Liver (tissue), 7 donors: ENCODE measurements at regions not wholly inside any gene's neighbourhood (a gene's known extent, or its start where the extent isn't known, plus 50 kb on each side); places are given as distances from the start of the nearest gene placed in this dataset.

ENCODE experiments used
- DNase-seq: peaks from one replicate; pipeline ENCODE4 v3.0.0-alpha.2; 2017; ENCODE audit warnings: low spot score
- H3K27ac ChIP-seq, 2 donors: one replicate each; pipeline ENCODE4 v1.7.0; 2013; ENCODE audit warnings: inconsistent platforms in 2 of 2, low read length in 2 of 2, control low read depth in 1 of 2, low read depth in 1 of 2, mild to moderate bottlenecking in 1 of 2
- H3K27me3 ChIP-seq, 4 donors: one replicate each; pipeline versions ENCODE4 v1.6.1 to v1.7.0; 2013; ENCODE audit warnings: low read length in 3 of 4, inconsistent platforms in 1 of 4, mild to moderate bottlenecking in 1 of 4, moderate library complexity in 1 of 4; ENCODE audit not compliant: control insufficient read depth in 4 of 4, insufficient read depth in 4 of 4
- H3K36me3 ChIP-seq, 4 donors: one replicate each; pipeline versions ENCODE4 v1.6.1 to v1.7.0; 2013; ENCODE audit warnings: low read length in 3 of 4, mild to moderate bottlenecking in 3 of 4, low read depth in 1 of 4, moderate library complexity in 1 of 4; ENCODE audit not compliant: control insufficient read depth in 4 of 4, insufficient read depth in 3 of 4
- H3K4me1 ChIP-seq, 4 donors: one replicate each; pipeline versions ENCODE4 v1.6.1 to v1.7.0; 2013; ENCODE audit warnings: low read length in 3 of 4, mild to moderate bottlenecking in 3 of 4, moderate library complexity in 1 of 4; ENCODE audit not compliant: control insufficient read depth in 4 of 4, insufficient read depth in 4 of 4
- H3K4me3 ChIP-seq, 3 donors: one replicate each; pipeline versions ENCODE4 v1.6.1 to v1.7.0; 2013; ENCODE audit warnings: low read length in 3 of 3, control low read depth in 1 of 3, low read depth in 1 of 3, mild to moderate bottlenecking in 1 of 3
- H3K9ac ChIP-seq, 2 donors: one replicate each; pipeline ENCODE4 v1.7.0; 2013; ENCODE audit warnings: low read length in 2 of 2, mild to moderate bottlenecking in 2 of 2, moderate library complexity in 2 of 2, control low read depth in 1 of 2, low read depth in 1 of 2
- H3K9me3 ChIP-seq, 4 donors: one replicate each; pipeline versions ENCODE4 v1.6.1 to v1.7.0; 2013; ENCODE audit warnings: low read length in 3 of 4; ENCODE audit not compliant: control insufficient read depth in 4 of 4
- EGR1 ChIP-seq, 2 donors: IDR thresholded peaks; 2 replicates each; pipeline ENCODE4 v1.6.1; 2016 to 2018; ENCODE audit warnings: antibody characterized with exemption in 2 of 2, low read depth in 2 of 2
- FOXA1 ChIP-seq: IDR thresholded peaks from 2 replicates; pipeline ENCODE4 v1.6.1; 2016; ENCODE audit warnings: antibody characterized with exemption
- FOXA2 ChIP-seq: IDR thresholded peaks from 2 replicates; pipeline ENCODE4 v1.6.1; 2016; ENCODE audit warnings: antibody characterized with exemption
- GABPA ChIP-seq, 2 donors: IDR thresholded peaks in 1 of 2; conservative IDR thresholded peaks in 1 of 2; 2 replicates each; pipeline ENCODE4 v1.6.1; 2016; ENCODE audit warnings: antibody characterized with exemption in 2 of 2, mild to moderate bottlenecking in 1 of 2, moderate library complexity in 1 of 2
- HNF4A ChIP-seq, 2 donors: conservative IDR thresholded peaks; 2 replicates each; pipeline ENCODE4 v1.6.1; 2016; ENCODE audit warnings: antibody characterized with exemption in 2 of 2, mild to moderate bottlenecking in 2 of 2
- RAD21 ChIP-seq, 2 donors: IDR thresholded peaks; 2 replicates each; pipeline ENCODE4 v1.6.1; 2016; ENCODE audit warnings: antibody characterized with exemption in 2 of 2, mild to moderate bottlenecking in 2 of 2
- RXRA ChIP-seq, 2 donors: IDR thresholded peaks; 2 replicates each; pipeline ENCODE4 v1.6.1; 2017 to 2018; ENCODE audit warnings: antibody characterized with exemption in 2 of 2, mild to moderate bottlenecking in 1 of 2
- SP1 ChIP-seq: IDR thresholded peaks from 2 replicates; pipeline ENCODE4 v1.6.1; 2018; ENCODE audit warnings: antibody characterized with exemption, mild to moderate bottlenecking
- YY1 ChIP-seq: IDR thresholded peaks from 2 replicates; pipeline ENCODE4 v1.6.1; 2016; ENCODE audit warnings: antibody characterized with exemption, mild to moderate bottlenecking
- WGBS: extraction: QIAGEN DNeasy Blood & Tissue Kit; methylation state at CpG from one replicate; pipeline ENCODE4 v1.1.7; 2013; 5-methylcytosine and 5-hydroxymethylcytosine counted together
- TF ChIP-seq, protein P1 (sequence below): IDR thresholded peaks from 2 replicates; pipeline ENCODE4 v1.6.1; 2016; ENCODE audit warnings: antibody characterized with exemption, mild to moderate bottlenecking
- TF ChIP-seq, protein P2 (sequence below): IDR thresholded peaks from 2 replicates; pipeline ENCODE4 v1.6.1; 2016; ENCODE audit warnings: antibody characterized with exemption
- donor health status: healthy.
- donor health status: healthy.
- donor health status: healthy.
- donor health status: healthy.

DNA sequence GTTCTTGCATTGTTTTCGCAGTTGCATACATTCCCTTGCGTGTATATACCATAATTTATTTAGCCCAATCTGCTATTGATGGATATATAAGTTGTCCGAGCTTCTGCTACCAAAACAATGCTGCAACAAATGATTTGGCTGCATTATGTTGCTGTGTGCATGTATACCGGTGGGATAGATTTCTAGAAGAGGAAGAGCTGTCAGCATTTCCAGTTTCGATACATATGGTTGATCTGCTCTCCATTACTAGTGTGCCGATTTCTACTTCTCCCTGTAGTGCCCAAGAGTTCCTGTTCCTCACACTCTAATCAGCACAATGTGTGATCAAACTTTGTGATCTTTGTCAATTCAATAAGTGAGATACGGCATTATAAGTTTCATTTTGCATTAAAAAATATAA is 92.8 kb upstream of the NMNAT3 start:
- Histone ChIP-seq H3K36me3 (no peaks in the 10 kb centered on the region), H3K4me1 (no peaks in the 10 kb centered on the region), H3K27me3 (no peaks in the 10 kb centered on the region), H3K9me3 (no peaks in the 10 kb centered on the region), H3K27ac (no peak overlapping the region), H3K9ac (no peak overlapping the region), H3K4me3 (no peak overlapping the region)
- DNase-seq = no peak
- no peak for TF ChIP-seq FOXA2
- TF ChIP-seq, protein P1, sequence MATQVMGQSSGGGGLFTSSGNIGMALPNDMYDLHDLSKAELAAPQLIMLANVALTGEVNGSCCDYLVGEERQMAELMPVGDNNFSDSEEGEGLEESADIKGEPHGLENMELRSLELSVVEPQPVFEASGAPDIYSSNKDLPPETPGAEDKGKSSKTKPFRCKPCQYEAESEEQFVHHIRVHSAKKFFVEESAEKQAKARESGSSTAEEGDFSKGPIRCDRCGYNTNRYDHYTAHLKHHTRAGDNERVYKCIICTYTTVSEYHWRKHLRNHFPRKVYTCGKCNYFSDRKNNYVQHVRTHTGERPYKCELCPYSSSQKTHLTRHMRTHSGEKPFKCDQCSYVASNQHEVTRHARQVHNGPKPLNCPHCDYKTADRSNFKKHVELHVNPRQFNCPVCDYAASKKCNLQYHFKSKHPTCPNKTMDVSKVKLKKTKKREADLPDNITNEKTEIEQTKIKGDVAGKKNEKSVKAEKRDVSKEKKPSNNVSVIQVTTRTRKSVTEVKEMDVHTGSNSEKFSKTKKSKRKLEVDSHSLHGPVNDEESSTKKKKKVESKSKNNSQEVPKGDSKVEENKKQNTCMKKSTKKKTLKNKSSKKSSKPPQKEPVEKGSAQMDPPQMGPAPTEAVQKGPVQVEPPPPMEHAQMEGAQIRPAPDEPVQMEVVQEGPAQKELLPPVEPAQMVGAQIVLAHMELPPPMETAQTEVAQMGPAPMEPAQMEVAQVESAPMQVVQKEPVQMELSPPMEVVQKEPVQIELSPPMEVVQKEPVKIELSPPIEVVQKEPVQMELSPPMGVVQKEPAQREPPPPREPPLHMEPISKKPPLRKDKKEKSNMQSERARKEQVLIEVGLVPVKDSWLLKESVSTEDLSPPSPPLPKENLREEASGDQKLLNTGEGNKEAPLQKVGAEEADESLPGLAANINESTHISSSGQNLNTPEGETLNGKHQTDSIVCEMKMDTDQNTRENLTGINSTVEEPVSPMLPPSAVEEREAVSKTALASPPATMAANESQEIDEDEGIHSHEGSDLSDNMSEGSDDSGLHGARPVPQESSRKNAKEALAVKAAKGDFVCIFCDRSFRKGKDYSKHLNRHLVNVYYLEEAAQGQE = no peak
- WGBS = 66% methylated on average over 7 of the region's 7 CpGs

DNA sequence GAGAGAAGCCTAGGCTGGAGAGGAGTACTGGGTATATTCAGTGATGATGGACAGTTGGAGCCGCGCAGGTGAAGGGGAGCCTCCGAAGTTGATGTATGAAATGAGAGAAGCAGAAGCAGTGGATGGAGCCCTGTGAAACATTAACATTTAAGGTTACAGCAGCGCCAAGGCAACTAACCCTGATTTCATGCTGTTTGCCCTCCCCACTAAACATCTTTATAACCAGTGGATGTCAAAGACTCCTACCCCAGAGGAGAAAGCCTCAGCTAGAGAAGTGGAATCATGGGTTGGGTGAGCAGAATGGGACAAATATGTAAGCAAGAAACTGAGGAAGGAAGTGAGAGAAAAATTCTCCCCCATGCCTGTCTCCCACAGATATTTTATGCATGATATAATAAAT is 92.0 kb upstream of the NMNAT3 start:
- no peaks in the 10 kb centered on the region for H3K4me1 ChIP-seq
- no peak overlapping the region for H3K27ac ChIP-seq
- no peak for TF ChIP-seq RAD21 (IDR thresholded peaks at IDR 0.05)
- no peak for TF ChIP-seq RXRA (IDR thresholded peaks at IDR 0.05)
- TF ChIP-seq EGR1 (IDR thresholded peaks at IDR 0.05; ENCODE audit: low read depth in 2 of 2) = no peak
- no peak for TF ChIP-seq SP1
- TF ChIP-seq, protein P2, sequence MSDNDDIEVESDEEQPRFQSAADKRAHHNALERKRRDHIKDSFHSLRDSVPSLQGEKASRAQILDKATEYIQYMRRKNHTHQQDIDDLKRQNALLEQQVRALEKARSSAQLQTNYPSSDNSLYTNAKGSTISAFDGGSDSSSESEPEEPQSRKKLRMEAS = no peak
- no peak for TF ChIP-seq YY1
- no peak for TF ChIP-seq GABPA (IDR thresholded peaks at IDR 0.05 in 1 of 2, conservative IDR thresholded peaks at IDR 0.05 in 1 of 2)
- no peak for TF ChIP-seq HNF4A (conservative IDR thresholded peaks at IDR 0.05)
- TF ChIP-seq FOXA1 = no peak
- TF ChIP-seq, protein P1 = no peak
- 80% methylated on average over 4 of the region's 4 CpGs for WGBS
- H3K9me3 ChIP-seq = no peaks in the 10 kb centered on the region
- no peaks in the 10 kb centered on the region for H3K27me3 ChIP-seq
- DNase-seq = no peak
- H3K36me3 ChIP-seq = no peaks in the 10 kb centered on the region
- no peak overlapping the region for H3K9ac ChIP-seq
- no peak overlapping the region for H3K4me3 ChIP-seq

DNA sequence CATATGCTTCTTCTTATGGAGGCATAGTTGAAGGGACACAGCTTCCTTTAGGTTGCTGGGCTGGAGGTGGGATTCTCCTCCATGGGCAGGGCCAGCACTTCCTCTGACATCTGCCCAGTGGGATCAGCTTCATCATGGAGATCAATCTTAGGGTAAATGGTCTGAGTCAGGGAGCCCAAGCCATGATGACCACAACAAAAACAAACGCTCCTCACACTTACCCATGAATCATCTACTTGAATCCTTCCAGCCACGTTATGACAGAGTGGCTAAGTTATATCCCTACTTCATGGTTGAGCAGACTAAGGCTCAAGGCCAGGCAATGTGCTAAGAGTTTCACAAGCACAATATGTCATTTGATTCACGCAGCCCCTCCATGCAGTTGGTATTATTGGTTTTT is 87.2 kb upstream of the NMNAT3 start:
- Histone ChIP-seq H3K4me1 (peaks cover 1 to 10% (median 4%) of the 10 kb centered on the region in 4 donors), H3K36me3 (no peaks in the 10 kb centered on the region), H3K4me3 (no peak overlapping the region), H3K9ac (no peak overlapping the region), H3K27me3 (no peaks in the 10 kb centered on the region), H3K9me3 (no peaks in the 10 kb centered on the region), H3K27ac (no peak overlapping the region)
- TF ChIP-seq, protein P2 = no peak
- WGBS = 94% methylated on average over 3 of the region's 3 CpGs
- DNase-seq = no peak
